Gastrocnemius medialis (tissue), 4 donors: ENCODE measurements at regions not wholly inside any gene's neighbourhood (a gene's known extent, or its start where the extent isn't known, plus 50 kb on each side); places are given as distances from the start of the nearest gene placed in this dataset.
"Not testable (repeated sequence)": the region's sequence is repeated elsewhere in the genome, so short reads cannot be mapped to it uniquely, and the experiment has no call there.

ENCODE experiments used
- POLR2A ChIP-seq, 2 donors: fragments of 450-650 bp; IDR thresholded peaks; one replicate each; pipeline ENCODE4 v1.6.1; 2017; ENCODE audit warnings: antibody characterized with exemption in 2 of 2, mild to moderate bottlenecking in 2 of 2, moderate library complexity in 2 of 2
- TF ChIP-seq, protein P1 (sequence below), 5 experiments: fragments of 450-650 bp in 3 of 5; fragments of 200-600 bp in 2 of 5; sonication (generic) in 2 of 5; IDR thresholded peaks in 4 of 5; conservative IDR thresholded peaks in 1 of 5; 1 replicate in 4 of 5; 2 replicates in 1 of 5; pipeline ENCODE4 v1.5.1; 2016 to 2019; ENCODE audit warnings: antibody characterized with exemption in 5 of 5, mild to moderate bottlenecking in 3 of 5, moderate library complexity in 3 of 5

DNA sequence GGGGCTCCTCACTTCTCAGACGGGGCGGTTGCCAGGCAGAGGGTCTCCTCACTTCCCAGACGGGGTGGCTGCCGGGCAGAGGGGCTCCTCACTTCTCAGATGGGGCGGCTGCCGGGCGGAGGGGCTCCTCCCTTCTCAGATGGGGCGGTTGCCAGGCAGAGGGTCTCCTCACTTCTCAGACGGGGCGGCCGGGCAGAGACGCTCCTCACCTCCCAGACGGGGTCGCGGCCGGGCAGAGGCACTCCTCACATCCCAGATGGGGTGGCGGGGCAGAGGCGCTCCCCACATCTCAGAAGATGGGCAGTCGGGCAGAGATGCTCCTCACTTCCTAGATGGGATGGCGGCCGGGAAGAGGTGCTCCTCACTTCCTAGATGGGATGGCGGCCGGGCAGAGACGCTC is 148.3 kb downstream of the UTRN start:
- TF ChIP-seq, protein P1, sequence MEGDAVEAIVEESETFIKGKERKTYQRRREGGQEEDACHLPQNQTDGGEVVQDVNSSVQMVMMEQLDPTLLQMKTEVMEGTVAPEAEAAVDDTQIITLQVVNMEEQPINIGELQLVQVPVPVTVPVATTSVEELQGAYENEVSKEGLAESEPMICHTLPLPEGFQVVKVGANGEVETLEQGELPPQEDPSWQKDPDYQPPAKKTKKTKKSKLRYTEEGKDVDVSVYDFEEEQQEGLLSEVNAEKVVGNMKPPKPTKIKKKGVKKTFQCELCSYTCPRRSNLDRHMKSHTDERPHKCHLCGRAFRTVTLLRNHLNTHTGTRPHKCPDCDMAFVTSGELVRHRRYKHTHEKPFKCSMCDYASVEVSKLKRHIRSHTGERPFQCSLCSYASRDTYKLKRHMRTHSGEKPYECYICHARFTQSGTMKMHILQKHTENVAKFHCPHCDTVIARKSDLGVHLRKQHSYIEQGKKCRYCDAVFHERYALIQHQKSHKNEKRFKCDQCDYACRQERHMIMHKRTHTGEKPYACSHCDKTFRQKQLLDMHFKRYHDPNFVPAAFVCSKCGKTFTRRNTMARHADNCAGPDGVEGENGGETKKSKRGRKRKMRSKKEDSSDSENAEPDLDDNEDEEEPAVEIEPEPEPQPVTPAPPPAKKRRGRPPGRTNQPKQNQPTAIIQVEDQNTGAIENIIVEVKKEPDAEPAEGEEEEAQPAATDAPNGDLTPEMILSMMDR (IDR thresholded peaks at IDR 0.05 in 4 of 5, conservative IDR thresholded peaks at IDR 0.05 in 1 of 5), result not testable (repeated sequence)
- not testable (repeated sequence) for TF ChIP-seq POLR2A (IDR thresholded peaks at IDR 0.05)
